T-cell (primary cell): ENCODE measurements at regions not wholly inside any gene's neighbourhood (a gene's known extent, or its start where the extent isn't known, plus 50 kb on each side); places are given as distances from the start of the nearest gene placed in this dataset.

Experiments used
- ATAC-seq, 4 experiments: fragments of 200-7000 bp in 3 of 4; fragments of 150-1000 bp in 1 of 4; cut with Tn5 transposase; replicated peaks in 1 of 4; 1 replicate in 3 of 4; 2 replicates in 1 of 4; pipeline ENCODE4 v1.10.0; 2021; ENCODE audit warnings: moderate library complexity in 3 of 4, mild to moderate bottlenecking in 2 of 4, moderate number of reproducible peaks in 1 of 4
- CTCF ChIA-PET, 2 donors: fragments of 300-600 bp; sonication (Branson Sonifier 250); formaldehyde crosslinking; loops; one replicate each; lab custom pipeline; 2022; ENCODE audit warnings: antibody characterized with exemption in 2 of 2; lab: Charles Lee
- POLR2A ChIA-PET, 2 donors: fragments of 300-600 bp; sonication (Branson Sonifier 250); formaldehyde crosslinking; loops; one replicate each; lab custom pipeline; 2022; ENCODE audit warnings: antibody characterized with exemption in 2 of 2; lab: Charles Lee
- DNase-seq, 35 experiments: peaks; one replicate each; pipeline versions ENCODE4 v3.0.0 to v3.0.0-alpha.2; 2013 to 2023
- H3K27ac ChIP-seq: one replicate; pipeline ENCODE4 v1.5.1; 2013; ENCODE audit warnings: low read length
- H3K27me3 ChIP-seq, 2 experiments: replicated peaks in 1 of 2; 1 replicate in 1 of 2; 2 replicates in 1 of 2; pipeline versions ENCODE4 v1.6.1 to v1.7.0; 2013; ENCODE audit warnings: low read length in 1 of 2, mixed read lengths in 1 of 2; ENCODE audit not compliant: control insufficient read depth in 2 of 2, insufficient read depth in 2 of 2; ENCODE audit errors: extremely low read depth in 1 of 2
- H3K36me3 ChIP-seq, 2 donors: 1 replicate in 1 of 2; 2 replicates in 1 of 2; pipeline versions ENCODE4 v1.6.1 to v1.7.0; 2013; ENCODE audit warnings: low read length in 1 of 2; ENCODE audit not compliant: control insufficient read depth in 2 of 2, insufficient read depth in 1 of 2; ENCODE audit errors: extremely low read depth in 1 of 2
- H3K4me1 ChIP-seq, 2 experiments: 1 replicate in 1 of 2; 2 replicates in 1 of 2; pipeline versions ENCODE4 v1.6.1 to v1.7.0; 2013; ENCODE audit warnings: low read length in 2 of 2, mixed read lengths in 1 of 2; ENCODE audit not compliant: insufficient read depth in 2 of 2, control insufficient read depth in 1 of 2; ENCODE audit errors: extremely low read depth in 1 of 2
- H3K4me3 ChIP-seq, 2 donors: 1 replicate in 1 of 2; 2 replicates in 1 of 2; pipeline versions ENCODE4 v1.5.1 to v1.7.0; 2013; ENCODE audit warnings: mild to moderate bottlenecking in 2 of 2, low read length in 1 of 2, moderate library complexity in 1 of 2; ENCODE audit not compliant: control insufficient read depth in 1 of 2; ENCODE audit errors: extremely low read depth in 1 of 2
- H3K9me3 ChIP-seq: 2 replicates; pipeline ENCODE4 v1.7.0; 2013
- H3K27ac Mint-ChIP-seq, 2 donors: one replicate each; pipeline ENCODE4 v1.8.0; 2020 to 2021; ENCODE audit warnings: mild to moderate bottlenecking in 2 of 2, mixed read lengths in 2 of 2
- H3K27me3 Mint-ChIP-seq, 2 donors: one replicate each; pipeline ENCODE4 v1.8.0; 2021 to 2022; ENCODE audit warnings: mixed read lengths in 2 of 2
- H3K36me3 Mint-ChIP-seq: one replicate; pipeline ENCODE4 v1.8.0; 2021; ENCODE audit warnings: mixed read lengths
- H3K4me1 Mint-ChIP-seq, 3 donors: one replicate each; pipeline ENCODE4 v1.8.0; 2020 to 2022; ENCODE audit warnings: mixed read lengths in 3 of 3, mild to moderate bottlenecking in 1 of 3
- H3K4me3 Mint-ChIP-seq, 3 donors: one replicate each; pipeline ENCODE4 v1.8.0; 2020 to 2022; ENCODE audit warnings: mild to moderate bottlenecking in 3 of 3, mixed read lengths in 3 of 3, moderate library complexity in 3 of 3
- H3K9me3 Mint-ChIP-seq, 3 donors: one replicate each; pipeline ENCODE4 v1.8.0; 2020 to 2022; ENCODE audit warnings: mixed read lengths in 3 of 3
- WGBS: methylation state at CpG from one replicate; pipeline ENCODE4 v1.1.5; 2013; ENCODE audit warnings: missing lambda C conversion rate; ENCODE audit not compliant: insufficient coverage; 5-methylcytosine and 5-hydroxymethylcytosine counted together

DNA sequence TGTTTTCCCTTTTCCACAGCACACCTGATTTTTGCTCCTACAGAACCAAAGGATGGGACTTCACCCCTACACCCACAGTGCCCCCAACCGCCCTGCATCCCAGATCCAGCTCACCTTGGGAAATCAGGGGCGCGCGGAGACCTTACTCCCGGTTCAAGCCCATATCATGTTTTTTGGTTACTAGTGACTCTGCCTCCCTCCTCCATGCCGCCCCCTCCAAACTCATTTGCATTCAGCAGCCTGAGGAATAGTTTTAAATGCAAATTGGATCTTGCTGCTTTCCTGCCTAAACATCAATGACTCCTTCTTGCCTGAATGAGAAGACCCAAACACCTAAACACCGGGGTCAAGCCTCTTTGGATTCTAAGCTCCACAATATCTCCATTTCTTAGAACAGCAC lies 331.8 kb downstream of the TMEM114 start:
- Mint-ChIP-seq H3K9me3 (peaks cover 10 to 13% (median 12%) of the 10 kb centered on the region in 3 donors), H3K4me3 (no peak overlapping the region), H3K27ac (no peak overlapping the region), H3K36me3 (no peaks in the 10 kb centered on the region), H3K4me1 (no peaks in the 10 kb centered on the region), H3K27me3 (no peaks in the 10 kb centered on the region)
- no peaks in the 10 kb centered on the region for H3K36me3 ChIP-seq
- H3K9me3 ChIP-seq = no peaks in the 10 kb centered on the region
- ChIA-PET POLR2A (no interaction called here), CTCF (no interaction called here)
- ATAC-seq = no peak
- no peak overlapping the region for H3K27ac ChIP-seq
- H3K4me1 ChIP-seq = no peaks in the 10 kb centered on the region
- WGBS = 54% methylated on average over 2 of the region's 7 CpGs
- H3K4me3 ChIP-seq = no peak overlapping the region
- no peaks in the 10 kb centered on the region for H3K27me3 ChIP-seq
- DNase-seq = no peak

DNA sequence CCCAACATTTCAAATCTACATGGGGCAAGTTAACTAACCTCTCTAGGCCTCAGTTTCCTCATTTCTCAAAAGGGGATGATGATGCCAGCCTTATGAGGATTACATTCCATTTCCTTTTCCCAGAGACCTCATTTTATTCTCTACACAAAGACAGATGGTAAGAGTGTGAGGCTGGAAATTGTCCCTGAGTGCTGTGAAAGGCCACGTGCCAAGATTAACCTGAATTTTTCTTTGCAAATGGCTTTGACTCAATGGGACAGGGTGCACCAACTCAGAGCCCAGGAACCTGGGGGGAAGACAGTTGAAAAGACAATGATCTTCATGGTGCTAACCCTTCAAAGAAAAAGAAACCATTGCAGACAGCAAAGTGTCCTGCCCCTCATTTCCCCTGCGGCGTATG lies 332.8 kb downstream of the TMEM114 start:
- 71% methylated on average over 3 of the region's 3 CpGs for WGBS
- ATAC-seq (no peak), DNase-seq (no peak)
- Mint-ChIP-seq H3K9me3 (peaks cover 11 to 13% (median 12%) of the 10 kb centered on the region in 3 donors), H3K4me1 (no peaks in the 10 kb centered on the region), H3K36me3 (no peaks in the 10 kb centered on the region), H3K4me3 (no peak overlapping the region), H3K27me3 (no peaks in the 10 kb centered on the region), H3K27ac (no peak overlapping the region)
- ChIA-PET CTCF (no interaction called here), POLR2A (no interaction called here)
- no peaks in the 10 kb centered on the region for H3K4me1 ChIP-seq
- H3K27me3 ChIP-seq = no peaks in the 10 kb centered on the region
- H3K27ac ChIP-seq = no peak overlapping the region
- no peak overlapping the region for H3K4me3 ChIP-seq
- H3K36me3 ChIP-seq = no peaks in the 10 kb centered on the region
- H3K9me3 ChIP-seq = no peaks in the 10 kb centered on the region

DNA sequence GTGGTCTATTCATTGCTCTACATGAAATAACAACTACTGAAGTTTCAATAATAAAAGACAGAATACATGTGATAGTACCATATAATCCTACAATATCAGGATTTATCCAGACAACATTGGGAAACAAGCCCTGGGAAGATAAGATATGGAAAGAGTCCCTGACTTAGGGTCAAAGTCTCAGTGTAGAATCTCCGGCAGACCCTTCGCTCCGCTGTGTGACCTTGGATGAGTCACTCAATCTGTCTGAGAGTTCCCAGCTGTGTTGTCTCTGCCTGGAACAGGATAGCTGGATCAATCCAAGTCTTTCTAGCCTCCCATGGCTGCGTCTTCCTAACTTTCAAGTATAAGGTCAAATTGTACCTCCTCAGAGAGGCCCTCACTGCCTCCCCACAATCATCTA lies 335.9 kb downstream of the TMEM114 start:
- no peak overlapping the region for H3K4me3 Mint-ChIP-seq
- H3K27me3 Mint-ChIP-seq = no peaks in the 10 kb centered on the region
- peaks cover 8 to 16% (median 15%) of the 10 kb centered on the region in 3 donors for H3K9me3 Mint-ChIP-seq
- H3K27ac Mint-ChIP-seq = no peak overlapping the region
- Histone ChIP-seq H3K4me3 (no peak overlapping the region), H3K27ac (no peak overlapping the region), H3K36me3 (no peaks in the 10 kb centered on the region), H3K9me3 (no peaks in the 10 kb centered on the region), H3K4me1 (no peaks in the 10 kb centered on the region), H3K27me3 (no peaks in the 10 kb centered on the region)
- no peak for ATAC-seq
- ChIA-PET POLR2A (no interaction called here), CTCF (no interaction called here)
- DNase-seq = no peak
- H3K36me3 Mint-ChIP-seq = no peaks in the 10 kb centered on the region
- no peaks in the 10 kb centered on the region for H3K4me1 Mint-ChIP-seq
- 92% methylated on average over 4 of the region's 4 CpGs for WGBS

DNA sequence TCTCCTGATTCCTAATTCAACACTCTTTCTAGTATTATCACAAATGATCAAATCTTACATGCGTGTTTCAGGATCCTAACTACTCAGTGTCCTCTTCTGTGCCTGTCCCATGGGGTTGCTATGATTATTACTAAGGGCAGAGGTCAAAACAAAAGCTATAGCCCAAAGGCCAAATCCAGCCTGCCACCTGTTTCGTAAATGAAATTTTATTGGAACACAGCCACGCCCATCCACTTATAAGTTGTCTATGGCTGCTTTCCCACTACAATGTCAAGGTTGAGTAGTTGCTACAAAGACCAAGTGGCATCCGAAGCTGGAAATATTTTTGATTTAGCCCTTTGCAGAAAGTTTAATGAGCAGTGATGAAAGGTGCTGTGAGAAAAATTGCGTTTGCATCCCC lies 336.6 kb downstream of the TMEM114 start:
- Mint-ChIP-seq H3K4me3 (no peak overlapping the region), H3K27me3 (no peaks in the 10 kb centered on the region), H3K4me1 (no peaks in the 10 kb centered on the region), H3K27ac (no peak overlapping the region), H3K36me3 (no peaks in the 10 kb centered on the region), H3K9me3 (peaks cover 8 to 14% (median 13%) of the 10 kb centered on the region in 3 donors)
- ATAC-seq = no peak
- no peak overlapping the region for H3K4me3 ChIP-seq
- no peak for DNase-seq
- no peaks in the 10 kb centered on the region for H3K36me3 ChIP-seq
- WGBS = 100% methylated on average over 1 of the region's 5 CpGs
- ChIA-PET POLR2A (no interaction called here), CTCF (no interaction called here)
- H3K27ac ChIP-seq = no peak overlapping the region
- H3K4me1 ChIP-seq = no peaks in the 10 kb centered on the region
- H3K27me3 ChIP-seq = no peaks in the 10 kb centered on the region
- no peaks in the 10 kb centered on the region for H3K9me3 ChIP-seq

DNA sequence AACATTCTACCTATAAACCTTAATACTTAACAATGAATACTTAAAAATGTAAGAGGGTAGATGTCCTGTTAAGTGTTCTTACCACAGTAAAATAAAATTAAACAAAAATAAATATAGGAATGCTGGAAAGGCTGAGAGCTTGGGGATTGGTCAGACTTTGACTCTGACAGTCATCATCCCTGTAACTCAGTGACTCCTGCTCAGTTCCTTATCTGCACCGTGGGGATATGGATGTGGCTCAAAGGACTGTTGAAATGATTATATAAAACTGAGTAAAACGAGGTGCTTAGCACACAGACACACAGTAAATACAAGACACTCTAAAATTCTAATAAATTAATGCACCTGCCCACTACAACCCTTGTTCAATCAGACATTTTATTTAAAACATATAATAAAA lies 338.6 kb downstream of the TMEM114 start:
- no peak overlapping the region for H3K4me3 Mint-ChIP-seq
- Histone ChIP-seq H3K4me1 (no peaks in the 10 kb centered on the region), H3K27me3 (no peaks in the 10 kb centered on the region), H3K9me3 (no peaks in the 10 kb centered on the region), H3K4me3 (no peak overlapping the region), H3K27ac (no peak overlapping the region), H3K36me3 (no peaks in the 10 kb centered on the region)
- POLR2A ChIA-PET = no interaction called here
- no peaks in the 10 kb centered on the region for H3K36me3 Mint-ChIP-seq
- H3K27me3 Mint-ChIP-seq = no peaks in the 10 kb centered on the region
- no CpG with 5 or more reads among the region's 2 CpGs for WGBS
- CTCF ChIA-PET = interaction anchor here in 1 of 2 donors (0.6 kb wide), 1 partner anchor 77 kb away, joined by 4 read pairs; no protein-coding TSS in a partner anchor
- H3K4me1 Mint-ChIP-seq = no peaks in the 10 kb centered on the region
- peaks cover 2 to 14% (median 10%) of the 10 kb centered on the region in 3 donors for H3K9me3 Mint-ChIP-seq
- DNase-seq (no peak), ATAC-seq (no peak)
- no peak overlapping the region for H3K27ac Mint-ChIP-seq

DNA sequence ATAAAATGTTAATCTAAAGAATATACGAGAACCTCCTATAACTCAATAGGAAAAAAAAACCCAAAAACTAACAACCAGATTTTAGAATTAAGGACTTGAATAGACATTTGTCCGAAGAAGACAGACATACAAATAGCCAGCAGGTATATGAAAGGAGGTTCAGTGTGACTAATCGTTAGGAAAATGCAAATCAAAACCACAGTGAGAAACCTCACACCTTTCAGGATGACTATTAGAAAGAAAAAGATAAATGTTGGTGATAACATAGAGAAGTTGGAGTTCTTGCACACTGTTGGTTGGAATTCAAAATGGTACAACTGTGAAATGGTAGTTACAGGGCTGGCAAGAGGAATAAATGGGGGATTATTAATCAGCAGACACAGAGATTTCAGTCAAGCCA lies 339.0 kb downstream of the TMEM114 start:
- Mint-ChIP-seq H3K27me3 (no peaks in the 10 kb centered on the region), H3K27ac (no peak overlapping the region), H3K4me1 (no peaks in the 10 kb centered on the region), H3K9me3 (peaks cover 0 to 14% (median 7%) of the 10 kb centered on the region in 3 donors), H3K36me3 (no peaks in the 10 kb centered on the region), H3K4me3 (no peak overlapping the region)
- DNase-seq (no peak), ATAC-seq (no peak)
- WGBS = no CpG with 5 or more reads among the region's 3 CpGs
- no peaks in the 10 kb centered on the region for H3K36me3 ChIP-seq
- no peaks in the 10 kb centered on the region for H3K9me3 ChIP-seq
- no peaks in the 10 kb centered on the region for H3K27me3 ChIP-seq
- no peak overlapping the region for H3K27ac ChIP-seq
- no peaks in the 10 kb centered on the region for H3K4me1 ChIP-seq
- ChIA-PET CTCF (no interaction called here), POLR2A (no interaction called here)
- H3K4me3 ChIP-seq = no peak overlapping the region

DNA sequence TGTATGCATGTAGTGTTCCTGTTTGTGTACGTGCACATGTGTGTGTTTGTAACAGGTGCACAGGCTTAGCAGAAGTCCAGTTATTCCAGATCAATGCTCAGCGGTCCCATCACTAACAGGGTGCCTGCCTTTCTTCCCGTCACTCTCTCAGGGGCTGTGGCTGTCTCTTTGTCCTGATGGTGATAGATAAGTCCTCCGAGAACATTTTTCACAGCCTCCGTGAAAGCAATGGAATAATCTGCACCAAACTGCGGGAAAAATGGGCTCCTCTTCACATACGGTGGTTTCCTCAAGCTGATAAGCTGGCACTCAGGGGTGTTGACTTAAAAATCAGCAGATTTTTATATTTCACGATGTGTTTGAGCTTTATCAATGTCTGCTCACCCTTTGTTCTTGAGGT lies 342.3 kb downstream of the TMEM114 start:
- H3K4me3 ChIP-seq = no peak overlapping the region
- POLR2A ChIA-PET = no interaction called here
- peaks cover 3 to 7% (median 7%) of the 10 kb centered on the region in 3 donors for H3K9me3 Mint-ChIP-seq

More for the DNA sequence above, 342.3 kb downstream of the TMEM114 start:
- Mint-ChIP-seq H3K4me3 (no peak overlapping the region), H3K36me3 (no peaks in the 10 kb centered on the region), H3K27ac (no peak overlapping the region), H3K27me3 (no peaks in the 10 kb centered on the region), H3K4me1 (no peaks in the 10 kb centered on the region)
- Histone ChIP-seq H3K4me1 (no peaks in the 10 kb centered on the region), H3K36me3 (no peaks in the 10 kb centered on the region), H3K9me3 (no peaks in the 10 kb centered on the region), H3K27me3 (no peaks in the 10 kb centered on the region), H3K27ac (no peak overlapping the region)
- no peak for ATAC-seq
- no peak for DNase-seq
- WGBS = 75% methylated on average over 2 of the region's 8 CpGs
- CTCF ChIA-PET = no interaction called here
